Superior temporal gyrus (tissue), 1 donor: ENCODE measurements at regions not wholly inside any gene's neighbourhood (a gene's known extent, or its start where the extent isn't known, plus 50 kb on each side); places are given as distances from the start of the nearest gene placed in this dataset.

Experiments
- DNase-seq: peaks from one replicate; pipeline ENCODE4 v3.0.0-alpha.2; 2016; ENCODE audit errors: extremely low spot score

- DNase-seq = no peak
Measured at GRCh38 chr13:50679321-50679720, 164.2 kb downstream of the DLEU7 start.

- no peak for DNase-seq
Measured at GRCh38 chr13:50682002-50682401, 161.5 kb downstream of the DLEU7 start.

- peak; percentile 85 for DNase-seq
Measured at GRCh38 chr13:50682966-50683365, 160.5 kb downstream of the DLEU7 start.

- peak; percentile 50 for DNase-seq
Measured at GRCh38 chr13:50684366-50684765, 159.1 kb downstream of the DLEU7 start.

- DNase-seq = peak; percentile 98
Measured at GRCh38 chr13:50685491-50685890, 158.0 kb downstream of the DLEU7 start.

GRCh38 chr13:50685956-50686355, 157.5 kb downstream of the DLEU7 start:
- DNase-seq = no peak

- DNase-seq = no peak
Measured at GRCh38 chr13:50686551-50686950, 156.9 kb downstream of the DLEU7 start.

GRCh38 chr13:50687545-50687944, 155.9 kb downstream of the DLEU7 start:
- DNase-seq = peak; percentile 33

- no peak for DNase-seq
Measured at GRCh38 chr13:50690006-50690405, 153.5 kb downstream of the DLEU7 start.

- no peak for DNase-seq
Measured at GRCh38 chr13:50691176-50691680, 152.3 kb downstream of the DLEU7 start.

- DNase-seq = no peak
Measured at GRCh38 chr13:50691681-50692263, 151.7 kb downstream of the DLEU7 start.

- DNase-seq = no peak
Measured at GRCh38 chr13:50692396-50692915, 151.0 kb downstream of the DLEU7 start.

- DNase-seq = no peak
Measured at GRCh38 chr13:50693727-50694126, 149.8 kb downstream of the DLEU7 start.

GRCh38 chr13:50697746-50698539, 145.5 kb downstream of the DLEU7 start:
- no peak for DNase-seq

- no peak for DNase-seq
Measured at GRCh38 chr13:50699874-50700663, 143.4 kb downstream of the DLEU7 start.

GRCh38 chr13:50700664-50701305, 142.7 kb downstream of the DLEU7 start:
- no peak for DNase-seq

- no peak for DNase-seq
Measured at GRCh38 chr13:50701469-50701868, 142.0 kb downstream of the DLEU7 start.

- no peak for DNase-seq
Measured at GRCh38 chr13:50706505-50706904, 137.0 kb downstream of the DLEU7 start.

- no peak for DNase-seq
Measured at GRCh38 chr13:50707628-50708027, 135.9 kb downstream of the DLEU7 start.

- no peak for DNase-seq
Measured at GRCh38 chr13:50708461-50708860, 135.0 kb downstream of the DLEU7 start.

GRCh38 chr13:50709058-50709457, 134.4 kb downstream of the DLEU7 start:
- DNase-seq = no peak
